ENCODE measurements at regions not wholly inside any gene's neighbourhood (a gene's known extent, or its start where the extent isn't known, plus 50 kb on each side); places are given as distances from the start of the nearest gene placed in this dataset.

- TF ChIP-seq MAFG (CRISPR knock-in tag; IDR thresholded peaks at IDR 0.05) (no peak), SMARCC2 (IDR thresholded peaks at IDR 0.05) (no peak), SOX5 (CRISPR knock-in tag; IDR thresholded peaks at IDR 0.05; ENCODE audit: borderline replicate concordance) (no peak), CEBPB (IDR thresholded peaks at IDR 0.05; ENCODE audit: borderline replicate concordance, low read depth, low read length) (no peak), CENPBD1 (CRISPR knock-in tag; IDR thresholded peaks at IDR 0.05; ENCODE audit: borderline replicate concordance, low read depth) (no peak), SETDB1 (CRISPR knock-in tag; IDR thresholded peaks at IDR 0.05; ENCODE audit: borderline replicate concordance) (no peak), REST (IDR thresholded peaks at IDR 0.05; ENCODE audit: borderline replicate concordance in 1 of 2, low read depth in 1 of 2, low read length in 2 of 2) (no peak), CTCF (CRISPR knock-in tag; IDR thresholded peaks at IDR 0.05) (no peak), ZNF138 (CRISPR knock-in tag; IDR thresholded peaks at IDR 0.05; ENCODE audit: low read depth) (no peak), RBM39 (IDR thresholded peaks at IDR 0.05; ENCODE audit: low read depth, low read length, poor library complexity, severe bottlenecking) (no peak), BHLHE40 (IDR thresholded peaks at IDR 0.05; ENCODE audit: low read length) (no peak), SIX4 (CRISPR knock-in tag; IDR thresholded peaks at IDR 0.05) (no peak)
Measured at GRCh38 chr1:99580451-99580850, 65.5 kb upstream of the PALMD start.
